Adrenal gland (tissue), 5 donors: ENCODE measurements at regions not wholly inside any gene's neighbourhood (a gene's known extent, or its start where the extent isn't known, plus 50 kb on each side); places are given as distances from the start of the nearest gene placed in this dataset.

Experiments used
- CTCF ChIP-seq, 6 experiments: fragments of 450-650 bp in 4 of 6; fragments of 200-600 bp in 2 of 6; sonication (generic) in 1 of 6; IDR thresholded peaks; 1 replicate in 5 of 6; 2 replicates in 1 of 6; pipeline versions ENCODE4 v1.5.1 to v1.8.0; 2016 to 2021; ENCODE audit warnings: antibody characterized with exemption in 6 of 6, mild to moderate bottlenecking in 2 of 6, moderate library complexity in 1 of 6
- POLR2A ChIP-seq, 2 donors: fragments of 450-650 bp; IDR thresholded peaks; one replicate each; pipeline ENCODE4 v1.6.1; 2017; ENCODE audit warnings: antibody characterized with exemption in 2 of 2, mild to moderate bottlenecking in 2 of 2, moderate library complexity in 1 of 2
- donor health status: DM: no; HTN: no; CAD: no.

DNA sequence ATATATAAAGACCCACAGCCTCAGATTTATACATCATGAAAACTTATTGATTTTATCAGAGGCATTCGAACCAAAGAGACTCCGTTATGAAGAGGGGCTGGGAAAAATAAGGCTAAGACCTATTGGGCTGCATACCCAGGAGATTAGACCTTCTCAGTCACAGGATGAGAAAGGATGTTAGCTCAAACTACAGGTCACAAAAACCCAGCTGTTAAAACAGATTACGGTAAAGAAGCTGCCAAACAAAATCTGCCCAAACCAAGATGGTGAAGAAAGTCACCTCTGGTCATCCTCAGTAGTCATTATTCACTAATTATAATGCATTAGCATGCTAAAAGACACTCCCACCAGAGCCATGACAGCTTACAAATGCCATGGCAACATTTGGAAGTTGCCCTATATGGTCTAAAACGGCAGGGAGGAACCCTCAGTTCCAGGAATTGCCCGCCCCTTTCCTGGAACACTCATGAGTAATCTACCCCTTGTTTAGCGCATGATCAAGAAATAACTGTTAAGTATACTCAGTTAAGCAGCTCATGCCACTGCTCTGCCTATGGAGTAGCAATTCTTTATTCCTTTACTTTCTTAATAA is 362.5 kb upstream of the PCDH15 start:
- TF ChIP-seq POLR2A (IDR thresholded peaks at IDR 0.05) = no peak
- TF ChIP-seq CTCF (IDR thresholded peaks at IDR 0.05) = no peak
